ENCODE measurements at regions not wholly inside any gene's neighbourhood (a gene's known extent, or its start where the extent isn't known, plus 50 kb on each side); places are given as distances from the start of the nearest gene placed in this dataset.

DNA sequence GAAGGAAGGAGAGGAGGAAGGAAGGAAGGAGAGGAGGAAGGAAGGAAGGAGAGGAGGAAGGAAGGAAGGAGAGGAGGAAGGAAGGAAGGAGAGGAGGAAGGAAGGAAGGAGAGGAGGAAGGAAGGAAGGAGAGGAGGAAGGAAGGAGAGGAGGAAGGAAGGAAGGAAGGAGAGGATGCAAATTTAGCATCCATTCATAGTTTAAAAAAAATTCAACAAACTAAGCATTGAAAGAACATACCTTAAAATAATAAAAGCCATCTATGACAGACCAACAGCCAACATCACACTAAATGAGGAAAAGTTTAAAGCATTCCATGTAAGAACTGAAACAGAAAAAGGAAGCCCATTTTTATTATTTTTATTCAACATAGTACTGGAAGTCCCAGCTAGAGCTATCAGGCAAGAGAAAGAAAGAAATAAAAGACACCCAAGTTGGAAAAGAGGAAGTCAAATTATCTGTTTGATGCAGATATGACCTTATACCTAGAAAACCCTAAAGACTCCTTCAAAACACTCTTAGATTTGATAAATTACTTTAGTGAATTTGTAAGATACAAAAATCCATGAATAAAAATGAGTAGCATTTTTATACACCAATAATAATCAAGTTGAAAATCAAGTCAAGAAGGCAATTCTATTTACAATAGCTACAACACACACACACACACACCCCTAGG is 52.2 kb upstream of the FXR1 start:
- no peaks in the 10 kb centered on the region for H4K20me1 ChIP-seq (ENCODE audit: insufficient read depth, low read length)
- intact Hi-C loops (cut with micrococcal nuclease; ENCODE audit: unreplicated experiment): no loop called here
- no TSS peak for BruUV-seq (replicated peaks)
- TF ChIP-seq, protein P1, sequence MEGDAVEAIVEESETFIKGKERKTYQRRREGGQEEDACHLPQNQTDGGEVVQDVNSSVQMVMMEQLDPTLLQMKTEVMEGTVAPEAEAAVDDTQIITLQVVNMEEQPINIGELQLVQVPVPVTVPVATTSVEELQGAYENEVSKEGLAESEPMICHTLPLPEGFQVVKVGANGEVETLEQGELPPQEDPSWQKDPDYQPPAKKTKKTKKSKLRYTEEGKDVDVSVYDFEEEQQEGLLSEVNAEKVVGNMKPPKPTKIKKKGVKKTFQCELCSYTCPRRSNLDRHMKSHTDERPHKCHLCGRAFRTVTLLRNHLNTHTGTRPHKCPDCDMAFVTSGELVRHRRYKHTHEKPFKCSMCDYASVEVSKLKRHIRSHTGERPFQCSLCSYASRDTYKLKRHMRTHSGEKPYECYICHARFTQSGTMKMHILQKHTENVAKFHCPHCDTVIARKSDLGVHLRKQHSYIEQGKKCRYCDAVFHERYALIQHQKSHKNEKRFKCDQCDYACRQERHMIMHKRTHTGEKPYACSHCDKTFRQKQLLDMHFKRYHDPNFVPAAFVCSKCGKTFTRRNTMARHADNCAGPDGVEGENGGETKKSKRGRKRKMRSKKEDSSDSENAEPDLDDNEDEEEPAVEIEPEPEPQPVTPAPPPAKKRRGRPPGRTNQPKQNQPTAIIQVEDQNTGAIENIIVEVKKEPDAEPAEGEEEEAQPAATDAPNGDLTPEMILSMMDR (conservative IDR thresholded peaks at IDR 0.05; ENCODE audit: low read length): no peak
- TF ChIP-seq EZH2phosphoT487 (IDR thresholded peaks at IDR 0.05; ENCODE audit: borderline replicate concordance, low read depth, low read length): no peak
- H3K4me2 ChIP-seq (ENCODE audit: low read length): no peak overlapping the region
- H3K9me3 ChIP-seq (ENCODE audit: low read length): no peaks in the 10 kb centered on the region
- H2AFZ ChIP-seq (ENCODE audit: low read length): no peak overlapping the region
- H3K27ac ChIP-seq (ENCODE audit: low read depth, low read length, poor library complexity, severe bottlenecking): no peak overlapping the region
- no peaks in the 10 kb centered on the region for H3K4me1 ChIP-seq (ENCODE audit: insufficient read depth, low read length, poor library complexity, severe bottlenecking)
- H3K36me3 ChIP-seq (ENCODE audit: insufficient read depth, low read length): no peaks in the 10 kb centered on the region
- H3K79me2 ChIP-seq (ENCODE audit: insufficient read depth, low read depth, low read length): no peaks in the 10 kb centered on the region
- no peak overlapping the region for H3K4me3 ChIP-seq (ENCODE audit: low read depth, low read length, poor library complexity, severe bottlenecking)
- ChIA-PET CTCF (ENCODE audit: unreplicated experiment) (no interaction called here), POLR2A (interaction anchor here (0.6 kb wide), 1 partner anchor 352 kb away, joined by 3 read pairs; no protein-coding TSS in a partner anchor)
- H3K9me2 ChIP-seq (ENCODE audit: insufficient read depth, low read length): no peaks in the 10 kb centered on the region
- DNase-seq (ENCODE audit: low spot score): no peak
